Stomach (tissue), 8 donors: ENCODE measurements at regions not wholly inside any gene's neighbourhood (a gene's known extent, or its start where the extent isn't known, plus 50 kb on each side); places are given as distances from the start of the nearest gene placed in this dataset.

Experiments used
- DNase-seq, 2 donors: peaks; one replicate each; pipeline versions ENCODE4 v3.0.0 to v3.0.0-alpha.2; 2013 to 2019
- H3K27ac ChIP-seq, 5 donors: fragments of 200-600 bp in 4 of 5; sonication (generic) in 4 of 5; one replicate each; pipeline ENCODE4 v1.5.1; 2013 to 2019; ENCODE audit warnings: mild to moderate bottlenecking in 1 of 5, moderate library complexity in 1 of 5
- H3K27me3 ChIP-seq, 3 donors: fragments of 200-600 bp; sonication (generic); one replicate each; pipeline ENCODE4 v1.5.1; 2017 to 2019; ENCODE audit warnings: mixed run types in 1 of 3
- H3K36me3 ChIP-seq, 4 donors: fragments of 200-600 bp; sonication (generic); 1 replicate in 3 of 4; 2 replicates in 1 of 4; pipeline ENCODE4 v1.5.1; 2016 to 2019
- H3K4me1 ChIP-seq, 4 donors: fragments of 200-600 bp; sonication (generic); one replicate each; pipeline ENCODE4 v1.5.1; 2016 to 2019
- H3K4me3 ChIP-seq, 4 donors: fragments of 200-600 bp; sonication (generic) in 3 of 4; one replicate each; pipeline ENCODE4 v1.5.1; 2016 to 2019; ENCODE audit warnings: mild to moderate bottlenecking in 1 of 4
- H3K9me3 ChIP-seq, 4 donors: fragments of 200-600 bp; sonication (generic); one replicate each; pipeline ENCODE4 v1.5.1; 2016 to 2019
- CTCF ChIP-seq, 7 experiments: fragments of 450-650 bp in 4 of 7; fragments of 200-600 bp in 3 of 7; sonication (generic) in 3 of 7; IDR thresholded peaks; one replicate each; pipeline ENCODE4 v1.5.1; 2016 to 2019; ENCODE audit warnings: antibody characterized with exemption in 7 of 7, control low read depth in 2 of 7, mild to moderate bottlenecking in 1 of 7
- EP300 ChIP-seq: sonication (generic); formaldehyde crosslinking; IDR thresholded peaks from one replicate; pipeline ENCODE4 v1.6.1; 2017; ENCODE audit warnings: antibody characterized with exemption
- POLR2A ChIP-seq, 4 donors: fragments of 450-650 bp; IDR thresholded peaks; one replicate each; pipeline ENCODE4 v1.6.1; 2016; ENCODE audit warnings: antibody characterized with exemption in 4 of 4, control low read depth in 2 of 4, mild to moderate bottlenecking in 1 of 4, moderate library complexity in 1 of 4
- POLR2AphosphoS5 ChIP-seq, 3 donors: sonication (generic); formaldehyde crosslinking; IDR thresholded peaks; one replicate each; pipeline ENCODE4 v1.6.1; 2016; ENCODE audit warnings: antibody characterized with exemption in 3 of 3
- WGBS, 5 donors: extraction: QIAGEN DNeasy Blood & Tissue Kit in 3 of 5; methylation state at CpG; one replicate each; pipeline versions ENCODE4 v1.1.5 to v1.1.7; 2013 to 2018; 5-methylcytosine and 5-hydroxymethylcytosine counted together
- intact Hi-C: fragments of 100-400 bp; cut with DNase I; formaldehyde crosslinking; loops from one replicate; pipeline ENCODE4 v1.15.1; 2023; ENCODE audit warnings: low total_unique reads
- donor health status: healthy with polysubstance abuse.
- donor health status: Bipolar disorder and iron deficiency.
- donor health status: healthy.

- no peaks in the 10 kb centered on the region for H3K9me3 ChIP-seq
- TF ChIP-seq POLR2A (IDR thresholded peaks at IDR 0.05), result no peak
- TF ChIP-seq POLR2AphosphoS5 (IDR thresholded peaks at IDR 0.05), result no peak
- intact Hi-C loops, result no loop called here
- no peak for DNase-seq
- WGBS, 5 donors, result 27 to 85% (median 73%) methylated on average over 1 of the region's 1 CpG
- H3K36me3 ChIP-seq, result no peaks in the 10 kb centered on the region
- no peaks in the 10 kb centered on the region for H3K4me1 ChIP-seq
- no peak overlapping the region for H3K4me3 ChIP-seq
- no peaks in the 10 kb centered on the region for H3K27me3 ChIP-seq
- H3K27ac ChIP-seq, result no peak overlapping the region
These were observed 125.5 kb upstream of the GIMD1 start for GRCh38 chr4:106494066-106494465.

GRCh38 chr4:106493086-106493485, 124.5 kb upstream of the GIMD1 start:
- Histone ChIP-seq H3K4me1 (no peaks in the 10 kb centered on the region), H3K9me3 (no peaks in the 10 kb centered on the region), H3K27me3 (no peaks in the 10 kb centered on the region), H3K36me3 (no peaks in the 10 kb centered on the region), H3K4me3 (no peak overlapping the region), H3K27ac (no peak overlapping the region)
- DNase-seq, result no peak
- intact Hi-C loops, result no loop called here
- no peak for TF ChIP-seq CTCF (IDR thresholded peaks at IDR 0.05)
- no peak for TF ChIP-seq POLR2AphosphoS5 (IDR thresholded peaks at IDR 0.05)
- no peak for TF ChIP-seq EP300
- TF ChIP-seq POLR2A (IDR thresholded peaks at IDR 0.05), result no peak

DNA sequence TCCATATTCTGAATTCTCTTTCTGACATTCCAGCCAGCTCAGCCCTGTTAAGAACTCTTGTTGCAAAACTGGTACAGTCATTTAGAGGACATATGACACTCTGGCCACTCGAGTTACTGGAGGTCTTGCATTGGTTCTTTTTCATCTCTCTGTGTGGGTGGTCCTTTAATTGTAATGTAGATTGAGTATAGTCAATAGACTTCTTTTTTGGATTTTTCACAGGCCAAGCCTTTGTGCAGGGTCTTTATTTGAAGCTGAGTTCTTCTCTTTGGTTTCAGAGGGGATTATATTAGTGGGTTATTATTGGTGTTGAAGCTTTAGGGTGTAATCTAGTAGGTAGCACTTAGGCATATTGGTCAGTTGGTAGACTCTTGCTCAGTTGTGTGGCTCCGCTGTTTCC, 118.0 kb upstream of the GIMD1 start:
- WGBS, 5 donors, result 45 to 62% (median 54%) methylated on average over 2 of the region's 2 CpGs

DNA sequence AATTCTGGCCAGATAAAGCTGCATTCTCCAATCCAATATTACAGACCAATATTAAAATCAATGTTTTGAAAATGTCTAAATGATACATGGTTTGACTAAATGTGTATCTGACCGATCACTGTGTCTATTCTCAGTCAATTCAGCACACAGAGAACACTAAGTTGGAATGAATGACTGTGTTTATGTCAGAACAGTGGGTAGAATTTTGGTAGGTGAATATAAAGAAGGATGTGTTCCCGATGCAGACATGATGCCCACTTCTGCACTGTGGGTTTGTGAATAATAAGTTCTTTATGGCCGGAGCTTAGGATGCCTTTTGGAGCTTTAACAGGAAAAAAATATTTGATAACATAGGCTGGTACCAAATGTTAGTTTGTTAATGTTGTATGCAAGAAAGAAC, 113.2 kb upstream of the GIMD1 start:
- Histone ChIP-seq H3K4me1 (no peaks in the 10 kb centered on the region), H3K27ac (no peak overlapping the region), H3K27me3 (no peaks in the 10 kb centered on the region), H3K4me3 (no peak overlapping the region), H3K9me3 (peaks cover 0 to 6% (median under 1%) of the 10 kb centered on the region in 4 donors), H3K36me3 (no peaks in the 10 kb centered on the region)
- no peak for TF ChIP-seq POLR2AphosphoS5 (IDR thresholded peaks at IDR 0.05)
- TF ChIP-seq POLR2A (IDR thresholded peaks at IDR 0.05), result no peak
- no peak for TF ChIP-seq CTCF (IDR thresholded peaks at IDR 0.05)
- TF ChIP-seq EP300, result no peak
- no peak for DNase-seq
- 81 to 90% (median 85%) methylated on average over 3 of the region's 3 CpGs for WGBS, 5 donors
- intact Hi-C loops, result no loop called here

More for the DNA sequence above, 118.0 kb upstream of the GIMD1 start:
- Histone ChIP-seq H3K9me3 (peaks cover 0 to 10% (median 3%) of the 10 kb centered on the region in 4 donors), H3K27me3 (no peaks in the 10 kb centered on the region), H3K36me3 (no peaks in the 10 kb centered on the region), H3K27ac (no peak overlapping the region), H3K4me3 (no peak overlapping the region), H3K4me1 (no peaks in the 10 kb centered on the region)
- no peak for DNase-seq
- intact Hi-C loops, result no loop called here
- TF ChIP-seq EP300, result no peak
- TF ChIP-seq POLR2A (IDR thresholded peaks at IDR 0.05), result no peak
- no peak for TF ChIP-seq POLR2AphosphoS5 (IDR thresholded peaks at IDR 0.05)
- no peak for TF ChIP-seq CTCF (IDR thresholded peaks at IDR 0.05)

DNA sequence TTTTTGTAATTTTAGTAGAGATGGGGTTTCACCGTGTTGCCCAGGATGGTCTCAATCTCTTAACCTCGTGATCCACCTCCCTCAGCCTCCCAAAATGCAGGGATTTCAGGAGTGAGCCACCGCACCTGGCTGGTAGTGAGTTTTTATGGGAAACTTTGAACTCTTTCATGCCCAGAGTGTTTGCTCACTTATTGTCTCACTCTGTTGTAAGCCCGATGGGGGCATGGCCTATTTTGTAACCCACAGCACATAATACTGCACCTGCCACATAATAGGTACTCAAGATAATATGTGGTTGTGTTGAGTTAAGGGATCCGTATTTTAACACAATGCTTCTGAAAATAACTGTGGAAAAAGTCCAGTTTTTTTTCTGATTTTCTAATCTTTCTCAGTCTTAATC, 109.6 kb upstream of the GIMD1 start:
- no peaks in the 10 kb centered on the region for H3K36me3 ChIP-seq
- DNase-seq, result no peak
- no peaks in the 10 kb centered on the region for H3K4me1 ChIP-seq
- H3K9me3 ChIP-seq, result peaks cover 0 to 5% (median 0%) of the 10 kb centered on the region in 4 donors
- no peaks in the 10 kb centered on the region for H3K27me3 ChIP-seq
- TF ChIP-seq POLR2AphosphoS5 (IDR thresholded peaks at IDR 0.05) (no peak), EP300 (no peak), POLR2A (IDR thresholded peaks at IDR 0.05) (no peak), CTCF (IDR thresholded peaks at IDR 0.05) (no peak)
- intact Hi-C loops, result no loop called here
- H3K4me3 ChIP-seq, result no peak overlapping the region
- 42 to 58% (median 51%) methylated on average over 5 of the region's 5 CpGs for WGBS, 5 donors
- H3K27ac ChIP-seq, result no peak overlapping the region
